ENCODE measurements at regions not wholly inside any gene's neighbourhood (a gene's known extent, or its start where the extent isn't known, plus 50 kb on each side); places are given as distances from the start of the nearest gene placed in this dataset.
A peak's percentile ranks its signal among the peaks of the same experiment; 100 is the strongest.

GRCh38 chr10:78925275-78925674, 143.5 kb upstream of the ZMIZ1 start:
- H3K4me1 Mint-ChIP-seq, result no peaks in the 10 kb centered on the region
- Histone ChIP-seq H3K9me3 (ENCODE audit: control insufficient read depth in 2 of 3, low read length in 3 of 3) (no peaks in the 10 kb centered on the region), H3K4me3 (ENCODE audit: low read length) (no peak overlapping the region), H3K27ac (ENCODE audit: low read depth, low read length) (no peak overlapping the region), H3K4me1 (ENCODE audit: control insufficient read depth in 2 of 2, insufficient read depth in 2 of 2, low read length in 2 of 2) (no peaks in the 10 kb centered on the region), H3K36me3 (ENCODE audit: control insufficient read depth in 2 of 3, insufficient read depth in 3 of 3, low read length in 3 of 3) (no peaks in the 10 kb centered on the region), H3K27me3 (ENCODE audit: control insufficient read depth in 2 of 2, insufficient read depth in 2 of 2, low read length in 2 of 2) (peaks cover 0 to 2% of the 10 kb centered on the region in 2 donors)
- no peak overlapping the region for H3K27ac Mint-ChIP-seq
- no peak overlapping the region for H3K4me3 Mint-ChIP-seq
- ChIA-PET POLR2A (no interaction called here), CTCF (interaction anchor here (0.7 kb wide), 1 partner anchor 876 kb away, joined by 3 read pairs; no protein-coding TSS in a partner anchor)
- DNase-seq (no peak), ATAC-seq (no peak)
- no peaks in the 10 kb centered on the region for H3K36me3 Mint-ChIP-seq
- intact Hi-C loops (cut with micrococcal nuclease), result no loop called here
- H3K27me3 Mint-ChIP-seq, result peaks cover 0 to 3% (median 0%) of the 10 kb centered on the region in 5 donors
- H3K9me3 Mint-ChIP-seq, result no peaks in the 10 kb centered on the region

DNA sequence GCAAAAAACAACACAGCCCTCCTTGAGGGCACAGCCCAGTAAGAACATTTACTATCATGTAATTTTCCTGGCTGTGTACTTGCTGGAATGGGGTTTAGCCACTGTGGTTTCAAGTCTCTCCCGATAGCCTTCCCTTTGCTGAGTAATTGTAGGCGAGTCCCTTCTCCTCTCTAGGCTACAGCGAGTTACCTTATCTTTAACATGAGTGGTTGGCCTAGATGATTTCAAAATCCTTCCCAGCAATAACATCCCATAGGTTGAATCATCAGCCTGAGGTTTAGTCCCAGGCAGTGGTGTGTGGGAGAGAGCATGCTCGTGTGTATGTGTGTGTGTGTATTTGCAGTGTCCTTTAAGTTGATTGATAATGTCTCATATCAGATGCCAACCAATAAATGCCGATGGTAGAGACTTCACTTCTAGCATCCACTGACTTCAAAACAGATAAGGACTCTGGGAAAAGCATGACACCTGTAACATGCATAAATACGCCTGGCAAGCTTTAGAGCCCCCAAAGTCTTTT, 142.9 kb upstream of the ZMIZ1 start:
- POLR2A ChIA-PET, result no interaction called here
- no peaks in the 10 kb centered on the region for H3K4me1 ChIP-seq (ENCODE audit: control insufficient read depth in 2 of 2, insufficient read depth in 2 of 2, low read length in 2 of 2)
- DNase-seq, result no peak
- no peak overlapping the region for H3K27ac Mint-ChIP-seq
- CTCF ChIA-PET, result interaction anchor here (0.7 kb wide), 1 partner anchor 877 kb away, joined by 3 read pairs; no protein-coding TSS in a partner anchor
- H3K36me3 Mint-ChIP-seq, result no peaks in the 10 kb centered on the region
- H3K4me3 ChIP-seq (ENCODE audit: low read length), result no peak overlapping the region
- no peaks in the 10 kb centered on the region for H3K36me3 ChIP-seq (ENCODE audit: control insufficient read depth in 2 of 3, insufficient read depth in 3 of 3, low read length in 3 of 3)
- no peak for ATAC-seq
- no peak overlapping the region for H3K27ac ChIP-seq (ENCODE audit: low read depth, low read length)
- no peaks in the 10 kb centered on the region for H3K27me3 Mint-ChIP-seq
- no peak overlapping the region for H3K4me3 Mint-ChIP-seq
- H3K4me1 Mint-ChIP-seq, result no peaks in the 10 kb centered on the region
- peaks cover 0 to 2% of the 10 kb centered on the region in 2 donors for H3K27me3 ChIP-seq (ENCODE audit: control insufficient read depth in 2 of 2, insufficient read depth in 2 of 2, low read length in 2 of 2)
- intact Hi-C loops (cut with micrococcal nuclease), result no loop called here
- H3K9me3 ChIP-seq (ENCODE audit: control insufficient read depth in 2 of 3, low read length in 3 of 3), result no peaks in the 10 kb centered on the region
- no peaks in the 10 kb centered on the region for H3K9me3 Mint-ChIP-seq

DNA sequence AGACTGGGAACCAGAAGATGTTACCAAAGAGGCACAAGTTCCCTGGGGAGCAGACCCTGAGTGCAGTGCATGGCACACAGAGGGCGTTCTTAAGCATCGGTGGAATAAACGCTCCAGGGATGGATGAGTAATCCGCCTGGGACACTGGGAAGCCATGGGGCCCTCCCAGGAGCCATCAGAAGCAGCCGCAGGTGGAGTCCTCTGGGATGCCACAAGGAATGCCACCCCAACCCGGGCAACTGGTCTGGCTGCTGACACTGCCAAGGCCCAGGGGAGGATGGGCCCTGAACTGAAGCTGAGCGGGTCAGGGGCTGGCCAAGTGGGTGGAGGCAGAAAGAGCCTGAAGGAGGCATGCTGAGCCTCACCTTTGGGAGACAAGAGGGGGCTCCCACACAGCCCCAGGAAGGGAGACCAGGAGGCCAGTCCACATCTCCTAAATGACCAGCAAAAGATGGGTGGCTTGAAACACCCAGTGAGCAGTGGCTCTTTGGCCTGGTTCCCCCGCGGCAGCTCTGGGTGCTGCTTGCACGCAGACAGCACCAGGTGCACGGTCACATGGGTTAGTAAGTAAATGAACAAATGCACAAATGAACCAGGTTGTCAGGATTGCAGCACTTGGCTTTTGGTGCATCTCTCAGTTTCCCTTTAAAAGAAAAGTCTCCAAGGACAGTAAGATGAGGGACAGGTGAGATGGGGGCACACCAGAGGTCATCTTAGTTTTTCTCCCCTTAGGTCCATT, 141.3 kb upstream of the ZMIZ1 start:
- Mint-ChIP-seq H3K9me3 (no peaks in the 10 kb centered on the region), H3K27me3 (no peaks in the 10 kb centered on the region), H3K36me3 (no peaks in the 10 kb centered on the region), H3K4me1 (no peaks in the 10 kb centered on the region), H3K27ac (peak overlapping the region in 1 of 9 donors; percentile 82), H3K4me3 (no peak overlapping the region)
- ChIA-PET POLR2A (no interaction called here), CTCF (no interaction called here)
- Histone ChIP-seq H3K4me1 (ENCODE audit: control insufficient read depth in 2 of 2, insufficient read depth in 2 of 2, low read length in 2 of 2) (no peaks in the 10 kb centered on the region), H3K9me3 (ENCODE audit: control insufficient read depth in 2 of 3, low read length in 3 of 3) (no peaks in the 10 kb centered on the region), H3K27ac (ENCODE audit: low read depth, low read length) (no peak overlapping the region), H3K4me3 (ENCODE audit: low read length) (no peak overlapping the region), H3K36me3 (ENCODE audit: control insufficient read depth in 2 of 3, insufficient read depth in 3 of 3, low read length in 3 of 3) (no peaks in the 10 kb centered on the region), H3K27me3 (ENCODE audit: control insufficient read depth in 2 of 2, insufficient read depth in 2 of 2, low read length in 2 of 2) (peaks cover 0 to 2% of the 10 kb centered on the region in 2 donors)
- intact Hi-C loops (cut with micrococcal nuclease), result no loop called here
- DNase-seq (no peak), ATAC-seq (no peak)

DNA sequence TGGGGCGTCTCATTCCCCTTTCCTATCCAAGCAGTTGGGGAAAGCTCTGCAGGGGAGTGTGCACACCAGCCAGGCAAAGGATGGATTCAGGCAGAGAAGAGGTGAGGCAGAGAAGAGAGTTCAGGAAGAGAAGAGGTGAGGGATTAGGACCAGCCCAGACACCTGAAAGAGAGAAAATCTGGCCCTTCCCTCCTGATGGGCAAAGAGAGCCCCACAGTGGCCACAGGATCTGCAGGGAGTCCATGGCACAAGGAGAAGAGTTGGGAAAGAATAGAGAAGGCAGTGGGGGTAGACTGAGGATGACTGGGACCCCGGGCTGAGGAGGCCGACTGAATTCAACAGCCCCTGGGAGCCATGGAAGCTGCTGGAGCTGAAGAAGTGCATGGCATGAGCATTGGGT, 140.4 kb upstream of the ZMIZ1 start:
- Histone ChIP-seq H3K27ac (ENCODE audit: low read depth, low read length) (no peak overlapping the region), H3K27me3 (ENCODE audit: control insufficient read depth in 2 of 2, insufficient read depth in 2 of 2, low read length in 2 of 2) (no peaks in the 10 kb centered on the region), H3K4me1 (ENCODE audit: control insufficient read depth in 2 of 2, insufficient read depth in 2 of 2, low read length in 2 of 2) (no peaks in the 10 kb centered on the region), H3K9me3 (ENCODE audit: control insufficient read depth in 2 of 3, low read length in 3 of 3) (no peaks in the 10 kb centered on the region), H3K4me3 (ENCODE audit: low read length) (no peak overlapping the region), H3K36me3 (ENCODE audit: control insufficient read depth in 2 of 3, insufficient read depth in 3 of 3, low read length in 3 of 3) (no peaks in the 10 kb centered on the region)
- intact Hi-C loops (cut with micrococcal nuclease), result no loop called here
- CTCF ChIA-PET, result no interaction called here
- POLR2A ChIA-PET, result no interaction called here
- no peak overlapping the region for H3K4me3 Mint-ChIP-seq
- ATAC-seq (no peak), DNase-seq (no peak)
- H3K4me1 Mint-ChIP-seq, result no peaks in the 10 kb centered on the region
- H3K27me3 Mint-ChIP-seq, result no peaks in the 10 kb centered on the region
- H3K36me3 Mint-ChIP-seq, result no peaks in the 10 kb centered on the region
- peak overlapping the region in 1 of 9 donors; percentile 4 for H3K27ac Mint-ChIP-seq
- H3K9me3 Mint-ChIP-seq, result no peaks in the 10 kb centered on the region

DNA sequence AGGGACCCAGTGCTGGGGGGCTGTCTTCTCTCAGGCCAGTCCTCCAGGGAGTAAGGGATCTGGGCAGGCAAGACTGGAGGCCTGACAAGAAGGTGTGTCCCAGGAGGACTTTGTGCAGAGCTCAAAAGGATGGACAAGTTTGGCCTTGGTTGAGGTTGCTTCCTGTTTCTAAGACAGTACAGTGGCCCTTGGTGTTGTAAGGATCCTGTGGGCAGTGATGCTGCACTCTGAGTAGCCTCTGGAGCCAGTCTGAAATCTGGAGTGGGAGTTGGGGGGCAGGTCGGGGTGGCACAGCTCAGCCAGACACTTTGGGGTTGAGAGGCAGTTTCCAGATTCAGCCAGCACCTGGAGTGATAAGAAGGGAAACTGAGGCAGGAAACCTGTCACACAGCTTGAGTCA, 139.2 kb upstream of the ZMIZ1 start:
- H3K9me3 Mint-ChIP-seq, result no peaks in the 10 kb centered on the region

DNA sequence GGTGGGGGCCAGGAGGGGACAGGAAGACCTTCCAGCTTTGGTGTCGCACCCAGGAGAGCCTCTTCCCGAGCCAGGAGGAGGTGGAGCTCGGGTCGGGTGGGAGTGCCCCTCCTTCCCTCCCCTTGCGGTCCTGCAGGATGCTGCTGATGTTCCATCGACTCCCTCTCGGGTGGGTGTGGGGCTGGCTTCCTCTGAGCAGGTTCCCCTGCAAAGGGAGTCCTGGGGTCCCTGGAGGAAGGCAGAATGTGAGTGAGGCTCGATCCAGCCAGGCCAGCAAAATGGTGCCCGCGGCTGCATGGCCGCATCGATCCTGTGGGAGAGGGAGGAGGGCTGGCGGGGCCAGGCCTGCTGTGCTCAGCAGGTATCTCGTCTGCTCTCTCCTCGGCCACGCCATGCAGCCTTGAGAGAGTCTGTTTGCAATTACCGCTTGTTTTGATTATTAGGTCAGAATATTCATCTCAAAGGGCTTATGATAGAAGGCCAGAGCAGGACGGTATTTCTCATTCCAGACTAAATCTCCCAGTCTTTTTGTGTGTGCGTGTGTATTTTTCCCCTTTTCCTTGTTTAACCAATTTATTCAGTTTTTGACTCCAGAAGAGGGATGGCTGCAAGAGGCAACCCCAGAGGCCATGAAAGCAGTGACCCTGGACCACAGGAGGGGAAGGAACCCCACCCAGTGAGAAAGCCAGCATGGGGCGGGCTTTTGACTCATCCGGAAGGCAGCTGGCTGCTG, 137.3 kb upstream of the ZMIZ1 start:
- H3K27me3 Mint-ChIP-seq, result no peaks in the 10 kb centered on the region
- no peak for DNase-seq
- no peaks in the 10 kb centered on the region for H3K9me3 Mint-ChIP-seq
- Histone ChIP-seq H3K4me1 (ENCODE audit: control insufficient read depth in 2 of 2, insufficient read depth in 2 of 2, low read length in 2 of 2) (no peaks in the 10 kb centered on the region), H3K27me3 (ENCODE audit: control insufficient read depth in 2 of 2, insufficient read depth in 2 of 2, low read length in 2 of 2) (no peaks in the 10 kb centered on the region), H3K27ac (ENCODE audit: low read depth, low read length) (no peak overlapping the region), H3K4me3 (ENCODE audit: low read length) (no peak overlapping the region), H3K36me3 (ENCODE audit: control insufficient read depth in 2 of 3, insufficient read depth in 3 of 3, low read length in 3 of 3) (no peaks in the 10 kb centered on the region), H3K9me3 (ENCODE audit: control insufficient read depth in 2 of 3, low read length in 3 of 3) (no peaks in the 10 kb centered on the region)
- intact Hi-C loops (cut with micrococcal nuclease), result no loop called here
- H3K27ac Mint-ChIP-seq, result no peak overlapping the region
- no peak for ATAC-seq
- ChIA-PET CTCF (no interaction called here), POLR2A (no interaction called here)
- H3K4me3 Mint-ChIP-seq, result no peak overlapping the region
- no peaks in the 10 kb centered on the region for H3K4me1 Mint-ChIP-seq
- no peaks in the 10 kb centered on the region for H3K36me3 Mint-ChIP-seq

More for the DNA sequence above, 139.2 kb upstream of the ZMIZ1 start:
- ATAC-seq (no peak), DNase-seq (no peak)
- CTCF ChIA-PET, result no interaction called here
- no peaks in the 10 kb centered on the region for H3K27me3 Mint-ChIP-seq
- H3K4me3 Mint-ChIP-seq, result no peak overlapping the region
- no peak overlapping the region for H3K4me3 ChIP-seq (ENCODE audit: low read length)
- no peak overlapping the region for H3K27ac Mint-ChIP-seq
- no peaks in the 10 kb centered on the region for H3K4me1 Mint-ChIP-seq
- no peaks in the 10 kb centered on the region for H3K36me3 Mint-ChIP-seq
- no peak overlapping the region for H3K27ac ChIP-seq (ENCODE audit: low read depth, low read length)
- POLR2A ChIA-PET, result no interaction called here
- H3K9me3 ChIP-seq (ENCODE audit: control insufficient read depth in 2 of 3, low read length in 3 of 3), result no peaks in the 10 kb centered on the region
- H3K36me3 ChIP-seq (ENCODE audit: control insufficient read depth in 2 of 3, insufficient read depth in 3 of 3, low read length in 3 of 3), result no peaks in the 10 kb centered on the region
- no peaks in the 10 kb centered on the region for H3K27me3 ChIP-seq (ENCODE audit: control insufficient read depth in 2 of 2, insufficient read depth in 2 of 2, low read length in 2 of 2)
- H3K4me1 ChIP-seq (ENCODE audit: control insufficient read depth in 2 of 2, insufficient read depth in 2 of 2, low read length in 2 of 2), result no peaks in the 10 kb centered on the region
- intact Hi-C loops (cut with micrococcal nuclease), result no loop called here

DNA sequence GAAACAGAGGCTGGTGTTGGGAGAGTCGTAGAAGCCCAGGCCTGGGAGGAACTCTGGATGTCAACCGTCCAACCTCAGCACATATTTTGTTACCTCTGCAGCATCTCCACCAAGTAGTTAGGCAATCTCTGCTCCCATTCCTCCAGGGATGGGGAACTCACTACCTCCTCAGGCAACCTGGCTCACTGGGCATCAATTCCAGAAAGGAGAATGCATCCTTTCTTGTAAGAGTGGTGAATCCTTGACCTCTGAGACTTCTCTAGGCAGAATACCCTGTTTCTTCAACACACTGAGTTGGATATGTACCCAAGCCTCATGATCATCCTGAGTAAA, 136.7 kb upstream of the ZMIZ1 start:
- Mint-ChIP-seq H3K27me3 (no peaks in the 10 kb centered on the region), H3K9me3 (no peaks in the 10 kb centered on the region), H3K4me1 (no peaks in the 10 kb centered on the region), H3K27ac (no peak overlapping the region), H3K36me3 (no peaks in the 10 kb centered on the region), H3K4me3 (no peak overlapping the region)
- no peaks in the 10 kb centered on the region for H3K9me3 ChIP-seq (ENCODE audit: control insufficient read depth in 2 of 3, low read length in 3 of 3)
- no peak overlapping the region for H3K27ac ChIP-seq (ENCODE audit: low read depth, low read length)
- intact Hi-C loops (cut with micrococcal nuclease), result no loop called here
- ATAC-seq, result no peak
- no peak for DNase-seq
- H3K4me1 ChIP-seq (ENCODE audit: control insufficient read depth in 2 of 2, insufficient read depth in 2 of 2, low read length in 2 of 2), result no peaks in the 10 kb centered on the region
- ChIA-PET POLR2A (no interaction called here), CTCF (no interaction called here)
- no peaks in the 10 kb centered on the region for H3K36me3 ChIP-seq (ENCODE audit: control insufficient read depth in 2 of 3, insufficient read depth in 3 of 3, low read length in 3 of 3)
- no peak overlapping the region for H3K4me3 ChIP-seq (ENCODE audit: low read length)
- H3K27me3 ChIP-seq (ENCODE audit: control insufficient read depth in 2 of 2, insufficient read depth in 2 of 2, low read length in 2 of 2), result no peaks in the 10 kb centered on the region

Measured in naive thymus-derived CD4-positive, alpha-beta T cell (primary cell).